CD14-positive monocyte (primary cell): ENCODE measurements at regions not wholly inside any gene's neighbourhood (a gene's known extent, or its start where the extent isn't known, plus 50 kb on each side); places are given as distances from the start of the nearest gene placed in this dataset.

Experiments used
- DNase-seq, 3 donors: peaks; one replicate each; pipeline ENCODE4 v3.0.0-alpha.2; 2011 to 2022
- H2AFZ ChIP-seq: 2 replicates; pipeline ENCODE4 v1.6.0; 2012; ENCODE audit warnings: mild to moderate bottlenecking, low read depth, low read length, inconsistent platforms; ENCODE audit not compliant: insufficient read depth, poor library complexity, severe bottlenecking
- H3K27ac ChIP-seq, 2 donors: 1 replicate in 1 of 2; 2 replicates in 1 of 2; pipeline ENCODE4 v1.5.1; 2012 to 2013; ENCODE audit warnings: low read length in 2 of 2, control low read depth in 1 of 2, inconsistent platforms in 1 of 2, low read depth in 1 of 2, mild to moderate bottlenecking in 1 of 2
- H3K27me3 ChIP-seq, 2 donors: one replicate each; pipeline versions ENCODE4 v1.6.0 to v1.6.1; 2011 to 2013; ENCODE audit warnings: low read length in 2 of 2; ENCODE audit not compliant: control insufficient read depth in 2 of 2, insufficient read depth in 2 of 2
- H3K36me3 ChIP-seq, 2 donors: replicated peaks in 1 of 2; 1 replicate in 1 of 2; 2 replicates in 1 of 2; pipeline versions ENCODE4 v1.5.1 to v1.6.1; 2012 to 2013; ENCODE audit warnings: low read length in 2 of 2, control low read depth in 1 of 2, inconsistent platforms in 1 of 2, mild to moderate bottlenecking in 1 of 2; ENCODE audit not compliant: insufficient read depth in 2 of 2, control insufficient read depth in 1 of 2
- H3K4me1 ChIP-seq, 2 donors: 1 replicate in 1 of 2; 2 replicates in 1 of 2; pipeline versions ENCODE4 v1.5.1 to v1.6.1; 2012 to 2013; ENCODE audit warnings: low read length in 2 of 2, control low read depth in 1 of 2, inconsistent platforms in 1 of 2, mild to moderate bottlenecking in 1 of 2, moderate library complexity in 1 of 2; ENCODE audit not compliant: insufficient read depth in 2 of 2, control insufficient read depth in 1 of 2
- H3K4me2 ChIP-seq: replicated peaks from 2 replicates; pipeline ENCODE3; 2012; ENCODE audit warnings: low read length, moderate library complexity, mild to moderate bottlenecking; ENCODE audit not compliant: poor library complexity, severe bottlenecking; ENCODE audit errors: extremely low read depth
- H3K4me3 ChIP-seq, 3 experiments: fragments of 200-600 bp in 1 of 3; sonication (generic) in 1 of 3; replicated peaks in 1 of 3; 1 replicate in 2 of 3; 2 replicates in 1 of 3; pipeline ENCODE4 v1.5.1; 2011 to 2013; ENCODE audit warnings: low read length in 3 of 3, mild to moderate bottlenecking in 3 of 3, control low read depth in 2 of 3, low read depth in 2 of 3, inconsistent platforms in 1 of 3, moderate library complexity in 1 of 3
- H3K79me2 ChIP-seq: 2 replicates; pipeline ENCODE4 v1.6.0; 2012; ENCODE audit warnings: mild to moderate bottlenecking, control low read depth, inconsistent platforms, low read length, moderate library complexity; ENCODE audit not compliant: insufficient read depth
- H3K9ac ChIP-seq: 2 replicates; pipeline ENCODE4 v1.6.0; 2017; ENCODE audit warnings: low read length, mild to moderate bottlenecking; ENCODE audit not compliant: insufficient read depth, poor library complexity, severe bottlenecking
- H3K9me3 ChIP-seq, 2 donors: replicated peaks in 1 of 2; 1 replicate in 1 of 2; 2 replicates in 1 of 2; pipeline versions ENCODE4 v1.5.1 to v1.6.1; 2012 to 2013; ENCODE audit warnings: low read length in 2 of 2, control low read depth in 1 of 2; ENCODE audit not compliant: control insufficient read depth in 1 of 2, insufficient read depth in 1 of 2
- H4K20me1 ChIP-seq: 2 replicates; pipeline ENCODE4 v1.6.0; 2012; ENCODE audit warnings: mild to moderate bottlenecking, low read length, control low read depth, moderate library complexity; ENCODE audit not compliant: insufficient read depth
- H3K27ac Mint-ChIP-seq, 7 donors: one replicate each; pipeline ENCODE4 v1.8.0; 2020; ENCODE audit warnings: mild to moderate bottlenecking in 7 of 7, mixed read lengths in 7 of 7, moderate library complexity in 6 of 7, inconsistent platforms in 2 of 7
- H3K27me3 Mint-ChIP-seq, 3 donors: one replicate each; pipeline ENCODE4 v1.8.0; 2021 to 2022; ENCODE audit warnings: low read depth in 3 of 3, mild to moderate bottlenecking in 3 of 3, mixed read lengths in 3 of 3, moderate library complexity in 3 of 3, inconsistent platforms in 1 of 3
- H3K36me3 Mint-ChIP-seq, 2 donors: one replicate each; pipeline ENCODE4 v1.8.0; 2020; ENCODE audit warnings: mixed read lengths in 2 of 2, inconsistent platforms in 1 of 2, mild to moderate bottlenecking in 1 of 2
- H3K4me1 Mint-ChIP-seq: one replicate; pipeline ENCODE4 v1.8.0; 2020; ENCODE audit warnings: mild to moderate bottlenecking, mixed read lengths
- H3K4me3 Mint-ChIP-seq, 2 donors: one replicate each; pipeline ENCODE4 v1.8.0; 2020; ENCODE audit warnings: mild to moderate bottlenecking in 2 of 2, mixed read lengths in 2 of 2, moderate library complexity in 1 of 2
- H3K9me3 Mint-ChIP-seq, 7 donors: one replicate each; pipeline ENCODE4 v1.8.0; 2020 to 2022; ENCODE audit warnings: mixed read lengths in 7 of 7, mild to moderate bottlenecking in 6 of 7, moderate library complexity in 6 of 7, inconsistent platforms in 2 of 7
- WGBS: methylation state at CpG from one replicate; pipeline ENCODE4 v1.1.5; 2013; ENCODE audit warnings: missing lambda C conversion rate; ENCODE audit not compliant: insufficient coverage; 5-methylcytosine and 5-hydroxymethylcytosine counted together
- intact Hi-C, 2 donors: fragments of 100-400 bp; cut with micrococcal nuclease; formaldehyde crosslinking; loops; one replicate each; pipeline versions ENCODE4 v1.15.0 to v1.15.1; 2023
- TF ChIP-seq, protein P1 (sequence below): fragments of 200-600 bp; IDR thresholded peaks from one replicate; pipeline ENCODE4 v1.8.0; 2022; ENCODE audit warnings: antibody characterized with exemption, mild to moderate bottlenecking

DNA sequence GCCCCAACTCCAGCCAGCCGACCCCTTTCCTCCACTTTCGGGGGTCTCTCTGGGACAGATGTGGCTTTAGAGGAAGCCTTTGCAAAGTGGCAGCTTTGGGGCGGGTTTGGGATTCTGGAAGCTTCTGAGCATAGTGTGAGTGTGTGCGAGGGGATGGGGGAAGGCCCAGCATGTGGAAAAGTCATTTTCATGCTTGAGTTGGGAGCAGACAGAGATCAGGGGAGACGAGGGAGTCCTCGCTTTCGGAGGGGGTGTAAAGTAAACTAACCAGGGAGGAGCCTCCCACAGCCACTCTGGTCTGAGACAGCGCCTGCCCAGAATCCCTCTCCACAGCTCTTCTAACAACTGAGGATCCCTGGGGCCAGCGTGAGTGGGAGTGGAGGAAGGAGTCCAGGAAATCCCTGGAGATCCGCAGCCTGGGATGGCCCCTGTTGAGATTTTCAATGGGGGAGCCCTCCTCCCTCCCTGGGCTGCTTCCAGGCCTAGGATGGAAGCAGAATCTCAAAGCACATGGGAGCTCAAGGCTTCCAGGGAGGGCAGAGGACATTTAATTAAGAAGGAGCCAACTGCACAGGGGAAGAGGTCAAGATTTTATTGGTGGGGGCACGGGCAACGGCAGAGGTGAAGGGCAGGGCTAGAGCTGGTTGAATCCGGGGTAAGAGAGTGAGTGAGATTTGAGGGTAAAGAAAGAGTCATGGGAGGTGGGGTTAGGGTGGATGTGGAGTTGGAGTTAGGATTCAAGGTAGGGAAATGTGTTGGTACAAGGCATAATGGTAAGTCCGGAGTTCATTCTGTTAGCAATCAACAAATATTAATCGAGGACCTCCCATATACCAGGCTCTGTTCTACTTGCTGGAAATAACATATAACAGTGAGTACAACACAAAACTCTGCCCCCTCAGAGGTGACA, 102.3 kb upstream of the FOXP4 start:
- no peak overlapping the region for H3K4me3 ChIP-seq
- no peaks in the 10 kb centered on the region for H4K20me1 ChIP-seq
- no peak for DNase-seq
- intact Hi-C loops: no loop called here
- H3K4me2 ChIP-seq: no peak overlapping the region
- no peaks in the 10 kb centered on the region for H3K9me3 ChIP-seq
- H3K4me1 Mint-ChIP-seq: peaks cover 23% of the 10 kb centered on the region
- no peak overlapping the region for H2AFZ ChIP-seq
- H3K9ac ChIP-seq: no peak overlapping the region
- WGBS: 100% methylated on average over 5 of the region's 15 CpGs
- H3K27me3 ChIP-seq: peaks cover 3 to 36% of the 10 kb centered on the region in 2 donors
- H3K36me3 Mint-ChIP-seq: no peaks in the 10 kb centered on the region
- H3K4me3 Mint-ChIP-seq: peak overlapping the region in 1 of 2 donors; percentile 39
- H3K27ac ChIP-seq: no peak overlapping the region
- H3K9me3 Mint-ChIP-seq: peaks cover 0 to 6% (median 0%) of the 10 kb centered on the region in 7 donors
- no peaks in the 10 kb centered on the region for H3K36me3 ChIP-seq
- H3K79me2 ChIP-seq: no peaks in the 10 kb centered on the region
- peak overlapping the region in 1 of 7 donors; percentile 52 for H3K27ac Mint-ChIP-seq
- TF ChIP-seq, protein P1, sequence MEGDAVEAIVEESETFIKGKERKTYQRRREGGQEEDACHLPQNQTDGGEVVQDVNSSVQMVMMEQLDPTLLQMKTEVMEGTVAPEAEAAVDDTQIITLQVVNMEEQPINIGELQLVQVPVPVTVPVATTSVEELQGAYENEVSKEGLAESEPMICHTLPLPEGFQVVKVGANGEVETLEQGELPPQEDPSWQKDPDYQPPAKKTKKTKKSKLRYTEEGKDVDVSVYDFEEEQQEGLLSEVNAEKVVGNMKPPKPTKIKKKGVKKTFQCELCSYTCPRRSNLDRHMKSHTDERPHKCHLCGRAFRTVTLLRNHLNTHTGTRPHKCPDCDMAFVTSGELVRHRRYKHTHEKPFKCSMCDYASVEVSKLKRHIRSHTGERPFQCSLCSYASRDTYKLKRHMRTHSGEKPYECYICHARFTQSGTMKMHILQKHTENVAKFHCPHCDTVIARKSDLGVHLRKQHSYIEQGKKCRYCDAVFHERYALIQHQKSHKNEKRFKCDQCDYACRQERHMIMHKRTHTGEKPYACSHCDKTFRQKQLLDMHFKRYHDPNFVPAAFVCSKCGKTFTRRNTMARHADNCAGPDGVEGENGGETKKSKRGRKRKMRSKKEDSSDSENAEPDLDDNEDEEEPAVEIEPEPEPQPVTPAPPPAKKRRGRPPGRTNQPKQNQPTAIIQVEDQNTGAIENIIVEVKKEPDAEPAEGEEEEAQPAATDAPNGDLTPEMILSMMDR: no peak
- peaks cover 29 to 45% (median 40%) of the 10 kb centered on the region in 3 donors for H3K27me3 Mint-ChIP-seq
- H3K4me1 ChIP-seq: peaks cover 12 to 17% of the 10 kb centered on the region in 2 donors

DNA sequence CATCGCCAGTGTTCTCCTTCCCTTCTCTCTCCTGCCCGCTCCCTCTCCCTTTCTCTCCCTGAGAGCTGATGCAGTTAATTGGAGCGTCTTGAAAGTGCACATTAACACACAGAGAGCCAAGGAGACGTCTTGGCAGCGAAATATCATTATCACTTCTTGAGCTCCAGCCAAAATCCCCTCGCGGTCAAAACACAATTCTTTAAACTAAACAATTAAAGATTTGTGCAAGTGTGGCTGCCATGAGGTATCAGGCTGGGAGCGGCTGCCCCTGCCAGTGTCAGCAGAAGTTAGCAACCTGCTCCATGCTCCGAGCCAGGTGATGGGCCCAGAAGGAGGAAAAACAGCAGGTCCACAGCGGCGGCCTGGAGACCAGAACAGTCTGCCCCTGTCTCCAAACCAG, 100.9 kb upstream of the FOXP4 start:
- intact Hi-C loops: no loop called here
- Mint-ChIP-seq H3K4me3 (no peak overlapping the region), H3K27me3 (peaks cover 29 to 45% (median 38%) of the 10 kb centered on the region in 3 donors), H3K27ac (no peak overlapping the region), H3K36me3 (no peaks in the 10 kb centered on the region), H3K9me3 (peaks cover 0 to 6% (median 0%) of the 10 kb centered on the region in 7 donors), H3K4me1 (peaks cover 12% of the 10 kb centered on the region)
- TF ChIP-seq, protein P1: no peak
- H3K9ac ChIP-seq: no peak overlapping the region
- peaks cover 3 to 36% of the 10 kb centered on the region in 2 donors for H3K27me3 ChIP-seq
- no peaks in the 10 kb centered on the region for H4K20me1 ChIP-seq
- DNase-seq: no peak
- H3K4me1 ChIP-seq: peaks cover 4 to 8% of the 10 kb centered on the region in 2 donors
- H3K4me2 ChIP-seq: no peak overlapping the region
- no peaks in the 10 kb centered on the region for H3K9me3 ChIP-seq
- no peak overlapping the region for H2AFZ ChIP-seq
- WGBS: 100% methylated on average over 2 of the region's 11 CpGs
- H3K79me2 ChIP-seq: no peaks in the 10 kb centered on the region
- H3K4me3 ChIP-seq: no peak overlapping the region
- H3K36me3 ChIP-seq: no peaks in the 10 kb centered on the region
- H3K27ac ChIP-seq: no peak overlapping the region
